ENCODE measurements at regions not wholly inside any gene's neighbourhood (a gene's known extent, or its start where the extent isn't known, plus 50 kb on each side); places are given as distances from the start of the nearest gene placed in this dataset.

GRCh38 chr9:16143947-16144890 is 591.4 kb downstream of the CCDC171 start:
- TF ChIP-seq CTCF (IDR thresholded peaks at IDR 0.05) = no peak
- TF ChIP-seq POLR2A (IDR thresholded peaks at IDR 0.05) = no peak
- Histone ChIP-seq H3K27me3 (no peaks in the 10 kb centered on the region), H3K36me3 (no peaks in the 10 kb centered on the region), H3K27ac (peak overlapping the region; percentile 25 to 52 (median 47)), H3K9me3 (no peaks in the 10 kb centered on the region), H3K4me1 (peaks cover 0 to 17% (median 4%) of the 10 kb centered on the region in 3 donors), H3K4me3 (no peak overlapping the region)
- DNase-seq = no peak
- intact Hi-C loops (cut with DNase I) = no loop called here
- WGBS, 2 donors = 60 to 70% methylated on average over 13 of the region's 13 CpGs

- Histone ChIP-seq H3K4me1 (peaks cover 0 to 18% (median 4%) of the 10 kb centered on the region in 3 donors), H3K27ac (no peak overlapping the region), H3K36me3 (no peaks in the 10 kb centered on the region), H3K27me3 (no peaks in the 10 kb centered on the region), H3K4me3 (no peak overlapping the region), H3K9me3 (no peaks in the 10 kb centered on the region)
- 80 to 84% methylated on average over 7 to 8 of the region's 8 CpGs for WGBS, 2 donors
- TF ChIP-seq POLR2A (IDR thresholded peaks at IDR 0.05) (no peak), CTCF (IDR thresholded peaks at IDR 0.05) (no peak)
- intact Hi-C loops (cut with DNase I) = no loop called here
- no peak for DNase-seq
These were observed 592.5 kb downstream of the CCDC171 start for GRCh38 chr9:16145196-16145950.

- no peak for DNase-seq
- 83 to 86% methylated on average over 2 to 4 of the region's 7 CpGs for WGBS, 2 donors
- Histone ChIP-seq H3K36me3 (no peaks in the 10 kb centered on the region), H3K27ac (no peak overlapping the region), H3K4me1 (peaks cover 3 to 41% (median 4%) of the 10 kb centered on the region in 3 donors), H3K4me3 (no peak overlapping the region), H3K9me3 (no peaks in the 10 kb centered on the region), H3K27me3 (no peaks in the 10 kb centered on the region)
- intact Hi-C loops (cut with DNase I) = no loop called here
- no peak for TF ChIP-seq POLR2A (IDR thresholded peaks at IDR 0.05)
- TF ChIP-seq CTCF (IDR thresholded peaks at IDR 0.05) = no peak
These were observed 594.9 kb downstream of the CCDC171 start for GRCh38 chr9:16147726-16148125.

GRCh38 chr9:16150501-16150900 is 597.7 kb downstream of the CCDC171 start:
- H3K36me3 ChIP-seq = no peaks in the 10 kb centered on the region
- intact Hi-C loops (cut with DNase I) = no loop called here
- no peaks in the 10 kb centered on the region for H3K27me3 ChIP-seq
- DNase-seq = no peak
- H3K4me3 ChIP-seq = no peak overlapping the region
- no peaks in the 10 kb centered on the region for H3K9me3 ChIP-seq
- 31 to 35% methylated on average over 4 of the region's 4 CpGs for WGBS, 2 donors
- H3K27ac ChIP-seq = no peak overlapping the region
- H3K4me1 ChIP-seq = peaks cover 0 to 39% (median 3%) of the 10 kb centered on the region in 3 donors
- no peak for TF ChIP-seq CTCF (IDR thresholded peaks at IDR 0.05)
- TF ChIP-seq POLR2A (IDR thresholded peaks at IDR 0.05) = no peak

Data from esophagus squamous epithelium (tissue), 5 donors.